ENCODE measurements at regions not wholly inside any gene's neighbourhood (a gene's known extent, or its start where the extent isn't known, plus 50 kb on each side); places are given as distances from the start of the nearest gene placed in this dataset.

DNA sequence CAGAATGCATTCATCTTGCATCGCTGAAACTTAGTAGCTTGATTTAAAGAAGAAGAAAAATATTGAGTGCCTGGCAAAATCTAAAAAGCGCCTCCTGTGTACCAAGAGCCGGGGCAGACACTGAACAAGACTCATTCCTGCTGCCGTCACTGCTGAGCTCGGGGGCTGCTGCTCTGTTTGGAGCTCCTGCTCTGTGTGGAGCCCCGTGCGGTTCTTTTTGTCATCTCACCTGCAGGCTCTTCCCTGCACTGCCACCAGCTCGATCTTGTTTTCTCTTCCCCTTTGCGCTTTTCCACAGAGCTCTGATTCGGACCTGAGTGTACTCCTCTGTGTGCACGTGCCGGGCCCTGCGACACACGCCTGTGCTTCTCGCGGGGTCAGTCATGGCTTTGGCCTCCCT, 462.1 kb upstream of the DPP6 start:
- TF ChIP-seq, protein P1, sequence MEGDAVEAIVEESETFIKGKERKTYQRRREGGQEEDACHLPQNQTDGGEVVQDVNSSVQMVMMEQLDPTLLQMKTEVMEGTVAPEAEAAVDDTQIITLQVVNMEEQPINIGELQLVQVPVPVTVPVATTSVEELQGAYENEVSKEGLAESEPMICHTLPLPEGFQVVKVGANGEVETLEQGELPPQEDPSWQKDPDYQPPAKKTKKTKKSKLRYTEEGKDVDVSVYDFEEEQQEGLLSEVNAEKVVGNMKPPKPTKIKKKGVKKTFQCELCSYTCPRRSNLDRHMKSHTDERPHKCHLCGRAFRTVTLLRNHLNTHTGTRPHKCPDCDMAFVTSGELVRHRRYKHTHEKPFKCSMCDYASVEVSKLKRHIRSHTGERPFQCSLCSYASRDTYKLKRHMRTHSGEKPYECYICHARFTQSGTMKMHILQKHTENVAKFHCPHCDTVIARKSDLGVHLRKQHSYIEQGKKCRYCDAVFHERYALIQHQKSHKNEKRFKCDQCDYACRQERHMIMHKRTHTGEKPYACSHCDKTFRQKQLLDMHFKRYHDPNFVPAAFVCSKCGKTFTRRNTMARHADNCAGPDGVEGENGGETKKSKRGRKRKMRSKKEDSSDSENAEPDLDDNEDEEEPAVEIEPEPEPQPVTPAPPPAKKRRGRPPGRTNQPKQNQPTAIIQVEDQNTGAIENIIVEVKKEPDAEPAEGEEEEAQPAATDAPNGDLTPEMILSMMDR (IDR thresholded peaks at IDR 0.05), result no peak
- Mint-ChIP-seq H3K27ac (no peak overlapping the region), H3K27me3 (ENCODE audit: low read depth in 3 of 3) (no peaks in the 10 kb centered on the region), H3K4me1 (no peaks in the 10 kb centered on the region), H3K4me3 (no peak overlapping the region), H3K9me3 (peaks cover 2 to 34% (median 16%) of the 10 kb centered on the region in 7 donors), H3K36me3 (no peaks in the 10 kb centered on the region)
- no peak overlapping the region for H3K27ac ChIP-seq (ENCODE audit: low read depth in 1 of 2, low read length in 2 of 2)
- H3K4me3 ChIP-seq (replicated peaks in 1 of 3; ENCODE audit: low read depth in 2 of 3, low read length in 3 of 3), result no peak overlapping the region
- H3K27me3 ChIP-seq (ENCODE audit: control insufficient read depth in 2 of 2, insufficient read depth in 2 of 2, low read length in 2 of 2), result no peaks in the 10 kb centered on the region
- H3K79me2 ChIP-seq (ENCODE audit: insufficient read depth, low read length), result no peaks in the 10 kb centered on the region
- intact Hi-C loops (cut with micrococcal nuclease), result no loop called here
- 79% methylated on average over 13 of the region's 16 CpGs for WGBS (ENCODE audit: insufficient coverage)
- no peaks in the 10 kb centered on the region for H3K4me1 ChIP-seq (ENCODE audit: control insufficient read depth in 1 of 2, insufficient read depth in 2 of 2, low read length in 2 of 2)
- no peaks in the 10 kb centered on the region for H3K36me3 ChIP-seq (replicated peaks in 1 of 2; ENCODE audit: control insufficient read depth in 1 of 2, insufficient read depth in 2 of 2, low read length in 2 of 2)
- no peak overlapping the region for H3K4me2 ChIP-seq (replicated peaks; ENCODE audit: extremely low read depth, low read length, poor library complexity, severe bottlenecking)
- no peak for DNase-seq
- peaks cover 43 to 50% of the 10 kb centered on the region in 2 donors for H3K9me3 ChIP-seq (replicated peaks in 1 of 2; ENCODE audit: control insufficient read depth in 1 of 2, insufficient read depth in 1 of 2, low read length in 2 of 2)
- no peak overlapping the region for H2AFZ ChIP-seq (ENCODE audit: insufficient read depth, low read depth, low read length, poor library complexity, severe bottlenecking)
- H3K9ac ChIP-seq (ENCODE audit: insufficient read depth, low read length, poor library complexity, severe bottlenecking), result no peak overlapping the region
- H4K20me1 ChIP-seq (ENCODE audit: insufficient read depth, low read length), result no peaks in the 10 kb centered on the region

DNA sequence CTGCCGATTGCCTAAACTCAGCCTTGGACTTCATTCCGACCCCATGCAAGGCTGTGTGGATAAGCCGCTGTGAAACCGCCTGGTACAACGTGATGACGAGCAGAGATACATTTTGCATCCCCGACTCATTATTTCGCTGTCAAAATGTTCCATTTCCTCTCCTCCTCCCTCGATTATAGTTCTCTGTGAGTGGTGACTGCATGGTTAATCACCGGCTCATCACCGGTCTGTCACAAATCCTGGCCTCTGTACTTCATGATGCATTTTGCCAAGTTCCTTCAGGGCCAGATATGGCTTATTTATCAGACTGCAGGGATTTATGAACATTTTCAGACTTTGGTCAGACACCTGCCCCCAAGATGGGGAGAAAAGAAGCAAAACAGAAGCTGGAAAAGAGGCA, 461.6 kb upstream of the DPP6 start:
- Mint-ChIP-seq H3K4me3 (no peak overlapping the region), H3K27me3 (ENCODE audit: low read depth in 3 of 3) (no peaks in the 10 kb centered on the region), H3K27ac (no peak overlapping the region), H3K4me1 (no peaks in the 10 kb centered on the region), H3K36me3 (no peaks in the 10 kb centered on the region), H3K9me3 (peaks cover 2 to 35% (median 16%) of the 10 kb centered on the region in 7 donors)
- H3K4me1 ChIP-seq (ENCODE audit: control insufficient read depth in 1 of 2, insufficient read depth in 2 of 2, low read length in 2 of 2), result no peaks in the 10 kb centered on the region
- H3K9me3 ChIP-seq (replicated peaks in 1 of 2; ENCODE audit: control insufficient read depth in 1 of 2, insufficient read depth in 1 of 2, low read length in 2 of 2), result peaks cover 39 to 49% of the 10 kb centered on the region in 2 donors
- H4K20me1 ChIP-seq (ENCODE audit: insufficient read depth, low read length), result no peaks in the 10 kb centered on the region
- H3K36me3 ChIP-seq (replicated peaks in 1 of 2; ENCODE audit: control insufficient read depth in 1 of 2, insufficient read depth in 2 of 2, low read length in 2 of 2), result no peaks in the 10 kb centered on the region
- H3K27ac ChIP-seq (ENCODE audit: low read depth in 1 of 2, low read length in 2 of 2), result no peak overlapping the region
- intact Hi-C loops (cut with micrococcal nuclease), result no loop called here
- TF ChIP-seq, protein P1 (IDR thresholded peaks at IDR 0.05), result no peak
- H3K4me3 ChIP-seq (replicated peaks in 1 of 3; ENCODE audit: low read depth in 2 of 3, low read length in 3 of 3), result no peak overlapping the region
- no peak overlapping the region for H2AFZ ChIP-seq (ENCODE audit: insufficient read depth, low read depth, low read length, poor library complexity, severe bottlenecking)
- H3K27me3 ChIP-seq (ENCODE audit: control insufficient read depth in 2 of 2, insufficient read depth in 2 of 2, low read length in 2 of 2), result no peaks in the 10 kb centered on the region
- H3K79me2 ChIP-seq (ENCODE audit: insufficient read depth, low read length), result no peaks in the 10 kb centered on the region
- H3K9ac ChIP-seq (ENCODE audit: insufficient read depth, low read length, poor library complexity, severe bottlenecking), result no peak overlapping the region
- 92% methylated on average over 5 of the region's 11 CpGs for WGBS (ENCODE audit: insufficient coverage)
- H3K4me2 ChIP-seq (replicated peaks; ENCODE audit: extremely low read depth, low read length, poor library complexity, severe bottlenecking), result no peak overlapping the region
- DNase-seq, result no peak

Data from CD14-positive monocyte (primary cell).